MM.1S (cell line): ENCODE measurements at regions not wholly inside any gene's neighbourhood (a gene's known extent, or its start where the extent isn't known, plus 50 kb on each side); places are given as distances from the start of the nearest gene placed in this dataset.

Source experiments
- EZH2 ChIP-seq: fragments of 300-600 bp; sonication (generic); optimal IDR thresholded peaks from 2 replicates; pipeline ENCODE3; 2017; ENCODE audit warnings: low read depth, mild to moderate bottlenecking, antibody characterized with exemption, low read length, mixed read lengths
- TF ChIP-seq, protein P1 (sequence below): fragments of 300-600 bp; sonication (generic); IDR thresholded peaks from 2 replicates; pipeline ENCODE4 v1.5.1; 2016; ENCODE audit warnings: antibody characterized with exemption, low read length, mixed read lengths

DNA sequence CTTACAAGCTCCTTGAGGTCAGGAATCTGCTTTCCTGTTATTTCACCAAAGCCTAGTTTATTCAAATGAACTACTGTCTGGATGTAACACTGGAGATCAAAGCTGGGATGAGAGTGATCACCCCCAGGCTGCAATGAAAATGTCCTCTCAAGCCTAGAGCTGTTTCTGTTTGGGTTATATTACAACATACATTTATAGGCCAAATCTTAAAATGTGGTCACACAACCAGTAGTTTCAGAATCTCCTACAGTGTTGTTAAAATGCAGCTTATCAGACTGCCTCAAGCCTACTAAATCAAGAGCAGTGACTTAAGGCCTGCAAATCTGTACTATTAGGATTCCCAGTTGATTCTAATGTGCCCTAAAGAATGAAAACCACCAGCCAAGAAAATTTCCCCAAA lies 207.5 kb downstream of the PAPSS1 start:
- TF ChIP-seq EZH2 = no peak
- TF ChIP-seq, protein P1, sequence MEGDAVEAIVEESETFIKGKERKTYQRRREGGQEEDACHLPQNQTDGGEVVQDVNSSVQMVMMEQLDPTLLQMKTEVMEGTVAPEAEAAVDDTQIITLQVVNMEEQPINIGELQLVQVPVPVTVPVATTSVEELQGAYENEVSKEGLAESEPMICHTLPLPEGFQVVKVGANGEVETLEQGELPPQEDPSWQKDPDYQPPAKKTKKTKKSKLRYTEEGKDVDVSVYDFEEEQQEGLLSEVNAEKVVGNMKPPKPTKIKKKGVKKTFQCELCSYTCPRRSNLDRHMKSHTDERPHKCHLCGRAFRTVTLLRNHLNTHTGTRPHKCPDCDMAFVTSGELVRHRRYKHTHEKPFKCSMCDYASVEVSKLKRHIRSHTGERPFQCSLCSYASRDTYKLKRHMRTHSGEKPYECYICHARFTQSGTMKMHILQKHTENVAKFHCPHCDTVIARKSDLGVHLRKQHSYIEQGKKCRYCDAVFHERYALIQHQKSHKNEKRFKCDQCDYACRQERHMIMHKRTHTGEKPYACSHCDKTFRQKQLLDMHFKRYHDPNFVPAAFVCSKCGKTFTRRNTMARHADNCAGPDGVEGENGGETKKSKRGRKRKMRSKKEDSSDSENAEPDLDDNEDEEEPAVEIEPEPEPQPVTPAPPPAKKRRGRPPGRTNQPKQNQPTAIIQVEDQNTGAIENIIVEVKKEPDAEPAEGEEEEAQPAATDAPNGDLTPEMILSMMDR = no peak
